ENCODE measurements at regions not wholly inside any gene's neighbourhood (a gene's known extent, or its start where the extent isn't known, plus 50 kb on each side); places are given as distances from the start of the nearest gene placed in this dataset.

DNA sequence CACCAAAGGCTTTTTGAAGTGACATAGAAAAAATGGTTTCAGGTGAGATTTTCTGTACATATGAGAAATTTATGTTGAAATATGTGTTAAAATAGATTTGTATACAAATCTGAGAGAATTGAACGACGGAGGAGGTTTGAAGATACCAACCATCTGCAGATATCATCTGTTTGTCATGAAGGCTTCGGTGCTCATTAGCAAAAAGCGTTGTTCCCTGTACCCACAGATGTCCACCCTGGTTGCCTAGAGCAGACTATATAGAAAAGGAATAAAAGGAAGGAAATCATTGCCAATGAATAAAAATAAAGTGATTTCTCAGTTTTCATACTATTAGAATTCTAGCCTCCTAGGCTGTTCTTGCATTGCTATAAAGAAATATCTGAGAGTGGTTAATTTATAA, 2262.8 kb upstream of the ACO1 start:
- TF ChIP-seq, protein P1, sequence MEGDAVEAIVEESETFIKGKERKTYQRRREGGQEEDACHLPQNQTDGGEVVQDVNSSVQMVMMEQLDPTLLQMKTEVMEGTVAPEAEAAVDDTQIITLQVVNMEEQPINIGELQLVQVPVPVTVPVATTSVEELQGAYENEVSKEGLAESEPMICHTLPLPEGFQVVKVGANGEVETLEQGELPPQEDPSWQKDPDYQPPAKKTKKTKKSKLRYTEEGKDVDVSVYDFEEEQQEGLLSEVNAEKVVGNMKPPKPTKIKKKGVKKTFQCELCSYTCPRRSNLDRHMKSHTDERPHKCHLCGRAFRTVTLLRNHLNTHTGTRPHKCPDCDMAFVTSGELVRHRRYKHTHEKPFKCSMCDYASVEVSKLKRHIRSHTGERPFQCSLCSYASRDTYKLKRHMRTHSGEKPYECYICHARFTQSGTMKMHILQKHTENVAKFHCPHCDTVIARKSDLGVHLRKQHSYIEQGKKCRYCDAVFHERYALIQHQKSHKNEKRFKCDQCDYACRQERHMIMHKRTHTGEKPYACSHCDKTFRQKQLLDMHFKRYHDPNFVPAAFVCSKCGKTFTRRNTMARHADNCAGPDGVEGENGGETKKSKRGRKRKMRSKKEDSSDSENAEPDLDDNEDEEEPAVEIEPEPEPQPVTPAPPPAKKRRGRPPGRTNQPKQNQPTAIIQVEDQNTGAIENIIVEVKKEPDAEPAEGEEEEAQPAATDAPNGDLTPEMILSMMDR (IDR thresholded peaks at IDR 0.05) = no peak
- TF ChIP-seq POLR2A (IDR thresholded peaks at IDR 0.05) = no peak
